ENCODE measurements at regions not wholly inside any gene's neighbourhood (a gene's known extent, or its start where the extent isn't known, plus 50 kb on each side); places are given as distances from the start of the nearest gene placed in this dataset.

- TF ChIP-seq, protein P1, sequence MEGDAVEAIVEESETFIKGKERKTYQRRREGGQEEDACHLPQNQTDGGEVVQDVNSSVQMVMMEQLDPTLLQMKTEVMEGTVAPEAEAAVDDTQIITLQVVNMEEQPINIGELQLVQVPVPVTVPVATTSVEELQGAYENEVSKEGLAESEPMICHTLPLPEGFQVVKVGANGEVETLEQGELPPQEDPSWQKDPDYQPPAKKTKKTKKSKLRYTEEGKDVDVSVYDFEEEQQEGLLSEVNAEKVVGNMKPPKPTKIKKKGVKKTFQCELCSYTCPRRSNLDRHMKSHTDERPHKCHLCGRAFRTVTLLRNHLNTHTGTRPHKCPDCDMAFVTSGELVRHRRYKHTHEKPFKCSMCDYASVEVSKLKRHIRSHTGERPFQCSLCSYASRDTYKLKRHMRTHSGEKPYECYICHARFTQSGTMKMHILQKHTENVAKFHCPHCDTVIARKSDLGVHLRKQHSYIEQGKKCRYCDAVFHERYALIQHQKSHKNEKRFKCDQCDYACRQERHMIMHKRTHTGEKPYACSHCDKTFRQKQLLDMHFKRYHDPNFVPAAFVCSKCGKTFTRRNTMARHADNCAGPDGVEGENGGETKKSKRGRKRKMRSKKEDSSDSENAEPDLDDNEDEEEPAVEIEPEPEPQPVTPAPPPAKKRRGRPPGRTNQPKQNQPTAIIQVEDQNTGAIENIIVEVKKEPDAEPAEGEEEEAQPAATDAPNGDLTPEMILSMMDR (IDR thresholded peaks at IDR 0.05), result no peak
- TF ChIP-seq POLR2AphosphoS5 (IDR thresholded peaks at IDR 0.05) (no peak), POLR2A (IDR thresholded peaks at IDR 0.05) (no peak)
Measured at GRCh38 chr2:216568576-216568975, 64.6 kb upstream of the IGFBP2 start.
